ENCODE measurements at regions not wholly inside any gene's neighbourhood (a gene's known extent, or its start where the extent isn't known, plus 50 kb on each side); places are given as distances from the start of the nearest gene placed in this dataset.

- ChIA-PET CTCF (interaction anchor here (0.6 kb wide), 1 partner anchor 893 kb away, joined by 3 read pairs; no protein-coding TSS in a partner anchor), POLR2A (no interaction called here)
- intact Hi-C loops (cut with micrococcal nuclease; ENCODE audit: unreplicated experiment) (no loop called here), in situ Hi-C loops (cut with HindIII; ENCODE audit: low pct_unique_long_range_greater_than_20kb, low sequenced_read_pairs) (no loop called here)
- ATAC-seq, result no peak
- Histone ChIP-seq H3K36me3 (ENCODE audit: control insufficient read depth, insufficient read depth, low read length) (no peaks in the 10 kb centered on the region), H3K9me3 (ENCODE audit: control insufficient read depth, insufficient read depth, low read depth, low read length) (no peaks in the 10 kb centered on the region), H3K27ac (ENCODE audit: low read length) (no peak overlapping the region), H3K4me3 (ENCODE audit: low read depth in 2 of 2, low read length in 2 of 2) (no peak overlapping the region), H3K27me3 (ENCODE audit: control insufficient read depth, insufficient read depth, low read length) (peaks cover 4% of the 10 kb centered on the region; the same call in 1 of the 2 replicates), H3K4me1 (ENCODE audit: control insufficient read depth, insufficient read depth, low read length) (no peaks in the 10 kb centered on the region)
- BruUV-seq (replicated peaks), result no TSS peak
- no peak for DNase-seq (ENCODE audit: low read depth, low spot score)
- TF ChIP-seq CTCF (IDR thresholded peaks at IDR 0.05), result no peak
- TF ChIP-seq REST (IDR thresholded peaks at IDR 0.05; ENCODE audit: insufficient read depth in 1 of 2, low read depth in 2 of 2, low read length in 1 of 2), result no peak
- TF ChIP-seq POLR2AphosphoS5 (IDR thresholded peaks at IDR 0.05; ENCODE audit: low read depth, low read length), result no peak
- no peak for TF ChIP-seq TCF7L2 (IDR thresholded peaks at IDR 0.05; ENCODE audit: low read depth, low read length)
- no peak for TF ChIP-seq SIN3A (IDR thresholded peaks at IDR 0.05; ENCODE audit: borderline replicate concordance, insufficient read depth, low read depth, low read length)
These were observed 136.5 kb upstream of the CDH4 start for GRCh38 chr20:61115364-61116065.

- no peak for TF ChIP-seq SIN3A (IDR thresholded peaks at IDR 0.05; ENCODE audit: borderline replicate concordance, insufficient read depth, low read depth, low read length)
- TF ChIP-seq POLR2AphosphoS5 (IDR thresholded peaks at IDR 0.05; ENCODE audit: low read depth, low read length), result no peak
- no peak for TF ChIP-seq CTCF (IDR thresholded peaks at IDR 0.05)
- no peak for TF ChIP-seq REST (IDR thresholded peaks at IDR 0.05; ENCODE audit: insufficient read depth in 1 of 2, low read depth in 2 of 2, low read length in 1 of 2)
- TF ChIP-seq TCF7L2 (IDR thresholded peaks at IDR 0.05; ENCODE audit: low read depth, low read length), result no peak
- ATAC-seq, result no peak
- no peak overlapping the region for H3K27ac ChIP-seq (ENCODE audit: low read length)
- no peaks in the 10 kb centered on the region for H3K36me3 ChIP-seq (ENCODE audit: control insufficient read depth, insufficient read depth, low read length)
- no peaks in the 10 kb centered on the region for H3K9me3 ChIP-seq (ENCODE audit: control insufficient read depth, insufficient read depth, low read depth, low read length)
- in situ Hi-C loops (cut with HindIII; ENCODE audit: low pct_unique_long_range_greater_than_20kb, low sequenced_read_pairs) (no loop called here), intact Hi-C loops (cut with micrococcal nuclease; ENCODE audit: unreplicated experiment) (no loop called here)
- no peaks in the 10 kb centered on the region for H3K4me1 ChIP-seq (ENCODE audit: control insufficient read depth, insufficient read depth, low read length)
- no peak for DNase-seq (ENCODE audit: low read depth, low spot score)
- H3K4me3 ChIP-seq (ENCODE audit: low read depth in 2 of 2, low read length in 2 of 2), result no peak overlapping the region
- no TSS peak for BruUV-seq (replicated peaks)
- ChIA-PET CTCF (no interaction called here), POLR2A (no interaction called here)
- H3K27me3 ChIP-seq (ENCODE audit: control insufficient read depth, insufficient read depth, low read length), result peaks cover 4% of the 10 kb centered on the region; the same call in 1 of the 2 replicates
These were observed 134.3 kb upstream of the CDH4 start for GRCh38 chr20:61117725-61118124.

All from Panc1 (cell line).